HG02571 (cell line): ENCODE measurements at regions not wholly inside any gene's neighbourhood (a gene's known extent, or its start where the extent isn't known, plus 50 kb on each side); places are given as distances from the start of the nearest gene placed in this dataset.

ENCODE experiments used
- ATAC-seq: cut with Tn5 transposase; IDR thresholded peaks from one replicate; pipeline ENCODE4 v1.9.1; 2021; ENCODE audit warnings: mild to moderate bottlenecking, moderate library complexity; ENCODE audit not compliant: unreplicated experiment

- ATAC-seq: no peak
Observed at GRCh38 chr2:235334179-235334578, 159.7 kb upstream of the AGAP1 start.

- ATAC-seq: no peak
Observed at GRCh38 chr2:235343156-235343774, 150.6 kb upstream of the AGAP1 start.

DNA sequence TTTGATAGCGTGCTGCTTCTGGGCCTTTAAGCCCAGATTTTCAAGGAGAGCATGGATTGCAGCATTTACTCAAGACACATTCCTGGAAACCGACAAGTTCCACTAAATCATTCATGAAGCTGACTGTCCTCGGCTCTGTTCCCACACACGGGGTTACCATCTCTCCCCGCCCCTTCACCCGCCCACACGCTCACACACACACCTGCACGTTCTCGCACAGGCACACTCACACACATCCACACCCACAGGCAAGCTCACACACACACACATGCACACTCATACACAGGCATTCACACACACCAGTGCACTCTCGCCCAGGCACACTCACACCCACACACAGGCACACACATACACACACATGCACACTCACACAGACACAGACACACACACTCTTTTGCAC lies 150.0 kb upstream of the AGAP1 start:
- no peak for ATAC-seq

GRCh38 chr2:235345745-235346144 lies 148.1 kb upstream of the AGAP1 start:
- ATAC-seq: no peak

GRCh38 chr2:235347691-235348090 lies 146.2 kb upstream of the AGAP1 start:
- ATAC-seq: no peak

GRCh38 chr2:235348329-235348728 lies 145.5 kb upstream of the AGAP1 start:
- no peak for ATAC-seq

DNA sequence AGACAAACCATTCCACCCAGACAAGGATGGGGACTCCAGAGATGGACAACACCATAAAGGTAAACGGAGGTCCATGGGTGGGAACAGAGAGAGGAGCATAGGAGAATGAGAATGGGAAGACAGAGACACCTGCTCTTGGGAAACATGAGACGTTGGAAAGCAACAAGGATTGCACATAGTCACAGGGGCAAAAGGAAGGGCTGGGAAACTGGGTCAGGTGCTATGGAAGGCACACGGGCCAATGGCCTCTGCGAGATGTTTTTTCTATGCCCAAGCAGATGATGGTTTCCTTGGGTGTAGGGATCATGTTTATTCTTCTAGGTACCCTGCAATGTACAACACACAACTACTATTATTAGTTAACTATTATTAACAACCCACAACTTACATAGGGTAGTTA lies 143.6 kb upstream of the AGAP1 start:
- ATAC-seq: no peak

- no peak for ATAC-seq
Observed at GRCh38 chr2:235352541-235352940, 141.3 kb upstream of the AGAP1 start.

GRCh38 chr2:235357881-235358280 lies 136.0 kb upstream of the AGAP1 start:
- ATAC-seq: no peak

DNA sequence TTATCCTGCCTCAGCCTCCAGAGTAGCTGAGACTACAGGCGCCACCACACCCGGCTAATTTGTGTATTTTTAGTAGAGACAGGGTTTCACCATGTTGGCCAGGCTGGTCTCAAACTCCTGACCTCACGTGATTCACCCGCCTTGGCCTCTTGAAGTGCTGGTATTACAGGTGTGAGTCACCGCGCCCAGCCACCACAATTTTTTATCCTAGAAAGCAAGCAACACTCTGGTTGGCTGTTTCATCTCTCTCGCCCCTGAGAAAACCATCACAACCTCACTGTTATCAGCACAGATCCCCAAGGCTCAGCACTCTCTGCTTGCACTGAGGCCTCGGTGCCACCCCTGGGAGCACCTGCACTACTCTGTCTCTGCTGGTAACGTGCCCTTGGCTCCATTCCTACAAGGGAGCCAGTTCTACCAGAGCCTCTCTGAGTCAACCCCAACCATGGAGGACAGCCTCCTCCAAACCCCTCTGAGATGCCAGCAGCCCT lies 134.8 kb upstream of the AGAP1 start:
- ATAC-seq: no peak

DNA sequence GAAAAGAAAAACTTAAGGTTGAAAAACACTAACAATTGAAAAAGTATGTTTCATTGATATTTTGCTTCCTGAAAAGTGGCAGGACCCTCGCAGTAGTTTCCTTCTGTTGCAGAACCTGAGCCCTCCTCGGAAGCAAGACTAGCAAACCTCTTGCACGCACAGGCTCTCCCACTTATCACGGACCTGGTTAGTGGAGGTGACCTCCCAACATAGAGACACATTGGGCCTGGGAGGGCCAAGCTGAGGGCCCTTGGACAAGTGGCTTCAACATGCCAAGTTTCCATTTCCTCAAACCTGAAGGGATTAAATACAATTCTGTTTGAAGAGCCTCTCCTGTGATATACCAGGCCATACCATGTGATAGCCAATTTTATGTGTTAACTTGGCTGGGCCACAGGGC lies 133.4 kb upstream of the AGAP1 start:
- ATAC-seq: no peak

- ATAC-seq: no peak
Observed at GRCh38 chr2:235365743-235366142, 128.1 kb upstream of the AGAP1 start.

GRCh38 chr2:235366390-235366789 lies 127.5 kb upstream of the AGAP1 start:
- no peak for ATAC-seq

- no peak for ATAC-seq
Observed at GRCh38 chr2:235366807-235367206, 127.0 kb upstream of the AGAP1 start.

- no peak for ATAC-seq
Observed at GRCh38 chr2:235371018-235371417, 122.8 kb upstream of the AGAP1 start.

DNA sequence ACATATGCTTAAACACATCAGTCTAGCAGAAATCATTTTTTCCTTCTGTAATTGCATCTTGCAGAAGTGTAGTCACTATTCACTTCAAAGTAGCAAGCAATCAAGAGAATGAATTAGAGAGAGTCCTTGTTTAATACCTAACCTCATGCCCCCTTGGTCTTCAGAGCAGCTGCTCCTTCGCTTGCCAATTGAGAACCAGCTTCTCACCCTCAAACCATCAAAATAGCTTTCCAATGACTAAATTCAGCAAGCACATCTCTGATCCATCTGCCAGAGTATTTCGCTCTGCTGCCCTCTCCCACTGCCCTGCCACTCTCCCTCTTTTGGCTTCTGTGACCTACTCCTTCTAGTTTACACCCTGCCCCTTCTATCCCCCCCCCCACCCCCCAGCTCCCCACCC lies 120.7 kb upstream of the AGAP1 start:
- ATAC-seq: no peak

GRCh38 chr2:235377176-235377575 lies 116.7 kb upstream of the AGAP1 start:
- ATAC-seq: no peak

GRCh38 chr2:235378246-235378645 lies 115.6 kb upstream of the AGAP1 start:
- ATAC-seq: no peak

- ATAC-seq: no peak
Observed at GRCh38 chr2:235378944-235379343, 114.9 kb upstream of the AGAP1 start.

DNA sequence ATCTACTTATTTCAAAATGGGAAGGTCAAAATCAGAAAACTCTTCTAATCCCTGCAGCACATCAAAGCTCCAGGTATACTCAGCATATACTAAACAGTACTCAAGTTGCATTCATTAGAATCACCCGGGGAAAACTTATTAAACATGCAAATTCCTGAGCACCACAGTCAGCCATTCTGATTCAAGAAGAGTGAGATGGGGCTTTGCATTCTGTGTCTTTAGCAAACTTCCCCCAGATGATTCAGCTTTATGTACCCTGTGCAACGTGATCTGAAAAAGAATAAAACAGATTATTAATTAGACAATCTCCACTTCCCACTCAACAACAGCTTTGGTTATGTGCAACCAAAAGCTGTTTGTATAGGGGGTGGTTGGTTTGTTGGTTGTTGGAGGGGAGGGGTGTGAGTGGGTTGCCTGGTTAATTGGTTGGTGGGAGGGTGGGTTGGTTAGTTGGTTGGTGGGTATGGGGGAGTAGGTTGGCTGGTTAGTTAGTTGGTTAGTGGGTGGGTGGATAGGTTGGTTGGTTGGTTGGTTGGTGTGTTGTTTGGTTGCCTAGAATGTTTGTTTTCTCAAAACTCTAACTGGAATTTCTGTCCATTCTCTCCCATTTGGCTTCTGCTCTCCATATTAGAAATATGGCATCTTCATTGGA lies 112.5 kb upstream of the AGAP1 start:
- no peak for ATAC-seq

GRCh38 chr2:235382179-235382578 lies 111.7 kb upstream of the AGAP1 start:
- no peak for ATAC-seq

GRCh38 chr2:235382601-235383000 lies 111.2 kb upstream of the AGAP1 start:
- ATAC-seq: no peak
